ENCODE measurements at regions not wholly inside any gene's neighbourhood (a gene's known extent, or its start where the extent isn't known, plus 50 kb on each side); places are given as distances from the start of the nearest gene placed in this dataset.

- TF ChIP-seq, protein P1, sequence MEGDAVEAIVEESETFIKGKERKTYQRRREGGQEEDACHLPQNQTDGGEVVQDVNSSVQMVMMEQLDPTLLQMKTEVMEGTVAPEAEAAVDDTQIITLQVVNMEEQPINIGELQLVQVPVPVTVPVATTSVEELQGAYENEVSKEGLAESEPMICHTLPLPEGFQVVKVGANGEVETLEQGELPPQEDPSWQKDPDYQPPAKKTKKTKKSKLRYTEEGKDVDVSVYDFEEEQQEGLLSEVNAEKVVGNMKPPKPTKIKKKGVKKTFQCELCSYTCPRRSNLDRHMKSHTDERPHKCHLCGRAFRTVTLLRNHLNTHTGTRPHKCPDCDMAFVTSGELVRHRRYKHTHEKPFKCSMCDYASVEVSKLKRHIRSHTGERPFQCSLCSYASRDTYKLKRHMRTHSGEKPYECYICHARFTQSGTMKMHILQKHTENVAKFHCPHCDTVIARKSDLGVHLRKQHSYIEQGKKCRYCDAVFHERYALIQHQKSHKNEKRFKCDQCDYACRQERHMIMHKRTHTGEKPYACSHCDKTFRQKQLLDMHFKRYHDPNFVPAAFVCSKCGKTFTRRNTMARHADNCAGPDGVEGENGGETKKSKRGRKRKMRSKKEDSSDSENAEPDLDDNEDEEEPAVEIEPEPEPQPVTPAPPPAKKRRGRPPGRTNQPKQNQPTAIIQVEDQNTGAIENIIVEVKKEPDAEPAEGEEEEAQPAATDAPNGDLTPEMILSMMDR (IDR thresholded peaks at IDR 0.05) = no peak
- ATAC-seq (ENCODE audit: low FRiP score) = no peak
- no peak for DNase-seq (ENCODE audit: low spot score)
Measured at GRCh38 chr5:2841208-2841607, 89.7 kb upstream of the IRX2 start.

DNA sequence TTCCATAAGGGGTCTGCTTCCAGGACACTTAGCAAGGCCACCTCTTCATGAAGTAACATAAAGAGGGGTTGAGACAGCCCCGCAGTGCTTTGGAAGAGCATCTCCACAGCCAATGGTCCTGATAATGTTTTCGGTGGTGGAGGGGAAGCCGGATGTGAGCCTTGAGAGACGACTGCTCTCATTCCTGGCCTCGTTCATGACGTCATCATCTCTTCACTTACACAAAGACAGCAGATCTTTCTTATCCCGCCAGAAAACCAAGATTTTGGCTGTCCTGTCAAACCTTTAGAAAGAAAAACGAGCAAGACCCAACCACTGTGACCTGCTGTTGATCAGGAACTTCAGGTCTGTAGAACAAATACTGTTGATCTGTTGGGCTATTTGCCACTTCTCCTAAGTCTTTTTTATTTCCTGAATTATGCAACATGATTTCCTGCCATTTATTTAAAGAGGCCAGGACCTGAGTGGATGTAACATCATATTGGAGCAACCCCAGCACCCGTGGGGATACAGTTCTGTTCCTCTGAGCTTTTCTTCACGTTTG is 89.0 kb upstream of the IRX2 start:
- ATAC-seq (ENCODE audit: low FRiP score) = no peak
- DNase-seq (ENCODE audit: low spot score) = no peak
- TF ChIP-seq, protein P1 (IDR thresholded peaks at IDR 0.05) = no peak

- ATAC-seq (ENCODE audit: low FRiP score) = no peak
- DNase-seq (ENCODE audit: low spot score) = no peak
Measured at GRCh38 chr5:2836133-2836532, 84.7 kb upstream of the IRX2 start.

GRCh38 chr5:2833556-2833955 is 82.1 kb upstream of the IRX2 start:
- TF ChIP-seq, protein P1 (IDR thresholded peaks at IDR 0.05) = no peak
- DNase-seq (ENCODE audit: low spot score) = no peak
- ATAC-seq (ENCODE audit: low FRiP score) = no peak

More at GRCh38 chr5:2836133-2836532, 84.7 kb upstream of the IRX2 start:
- TF ChIP-seq, protein P1 (IDR thresholded peaks at IDR 0.05) = no peak

GRCh38 chr5:2832394-2832793 is 80.9 kb upstream of the IRX2 start:
- no peak for DNase-seq (ENCODE audit: low spot score)

DNA sequence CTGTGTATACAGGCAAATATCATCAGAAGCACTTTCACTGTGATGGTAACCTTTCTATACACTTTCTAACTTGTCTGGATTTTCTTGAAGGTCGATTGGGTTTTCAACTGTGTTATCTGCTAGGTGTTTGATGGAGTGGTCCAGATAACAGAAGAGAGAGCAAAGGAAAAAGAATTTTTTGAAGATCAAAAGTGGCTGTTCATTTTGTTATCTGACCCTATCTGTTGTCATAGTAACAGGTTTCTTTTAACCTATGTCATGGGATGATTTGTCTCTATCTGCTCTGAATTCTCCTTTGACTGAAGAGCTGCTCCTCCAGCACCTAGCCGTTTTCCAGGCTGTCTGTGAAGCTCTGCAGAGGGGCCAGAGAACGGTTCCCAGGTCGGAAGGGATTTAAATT is 77.8 kb upstream of the IRX2 start:
- ATAC-seq (ENCODE audit: low FRiP score) = no peak
- TF ChIP-seq, protein P1 (IDR thresholded peaks at IDR 0.05) = no peak
- no peak for DNase-seq (ENCODE audit: low spot score)

More at GRCh38 chr5:2832394-2832793, 80.9 kb upstream of the IRX2 start:
- TF ChIP-seq, protein P1 (IDR thresholded peaks at IDR 0.05) = no peak
- no peak for ATAC-seq (ENCODE audit: low FRiP score)

GRCh38 chr5:2818936-2819335 is 67.5 kb upstream of the IRX2 start:
- DNase-seq (ENCODE audit: low spot score) = no peak
- no peak for ATAC-seq (ENCODE audit: low FRiP score)
- TF ChIP-seq, protein P1 (IDR thresholded peaks at IDR 0.05) = no peak
